Heart left ventricle (tissue), 13 donors: ENCODE measurements at regions not wholly inside any gene's neighbourhood (a gene's known extent, or its start where the extent isn't known, plus 50 kb on each side); places are given as distances from the start of the nearest gene placed in this dataset.

Experiments used
- CTCF ChIP-seq, 12 donors: fragments of 200-600 bp; sonication (generic) in 4 of 12; IDR thresholded peaks; one replicate each; pipeline versions ENCODE4 v1.5.0 to v1.8.0; 2018 to 2022; ENCODE audit warnings: antibody characterized with exemption in 12 of 12, mild to moderate bottlenecking in 5 of 12
- POLR2A ChIP-seq, 2 donors: fragments of 450-650 bp; IDR thresholded peaks; one replicate each; pipeline ENCODE4 v1.6.1; 2017; ENCODE audit warnings: antibody characterized with exemption in 2 of 2, mild to moderate bottlenecking in 2 of 2, moderate library complexity in 2 of 2
- donor health status: ischemic (EF 13 %, LVEDD 7.1; RV severe dilation, severe dysfunction).
- donor health status: DM: no; HTN: yes; CAD: no.
- donor health status: DM: no; HTN: no; CAD: no.
- donor health status: ischemic (EF 25% LVEDD 6.9; RV normal size, moderate dysfunction).
- donor health status: ischemic (EF 25% LVEDD 5.7; RV mildly dilated, moderate dysfunction).
- donor health status: ischemic (EF 35%, LVEDD 5.7; RV mildly dilated, moderate dysfunction).
- donor health status: nonischemic (EF 11% LVEDD 7.7; RV severe dilation, severe dysfunction).
- donor health status: DM: yes; HTN: yes; CAD: no.
- donor health status: PGD.
- donor health status: ischemic (EF 29% LVEDD 5.4; RV normal size, mild dysfunction).
- donor health status: nonischemic (EF 23%, LVEDD 6.1; RV moderate dilation, normal function).

- TF ChIP-seq CTCF (IDR thresholded peaks at IDR 0.05) = no peak
- TF ChIP-seq POLR2A (IDR thresholded peaks at IDR 0.05) = no peak
These were observed 493.9 kb upstream of the CDH9 start for GRCh38 chr5:27532305-27532704.
